ENCODE measurements at regions not wholly inside any gene's neighbourhood (a gene's known extent, or its start where the extent isn't known, plus 50 kb on each side); places are given as distances from the start of the nearest gene placed in this dataset.
"Not testable (repeated sequence)": the region's sequence is repeated elsewhere in the genome, so short reads cannot be mapped to it uniquely, and the experiment has no call there.

- DNase-seq (ENCODE audit: low read depth in 2 of 3, low spot score in 2 of 3) = no peak
These were observed 729.0 kb upstream of the USP15 start for GRCh38 chr12:61531195-61531594.

DNA sequence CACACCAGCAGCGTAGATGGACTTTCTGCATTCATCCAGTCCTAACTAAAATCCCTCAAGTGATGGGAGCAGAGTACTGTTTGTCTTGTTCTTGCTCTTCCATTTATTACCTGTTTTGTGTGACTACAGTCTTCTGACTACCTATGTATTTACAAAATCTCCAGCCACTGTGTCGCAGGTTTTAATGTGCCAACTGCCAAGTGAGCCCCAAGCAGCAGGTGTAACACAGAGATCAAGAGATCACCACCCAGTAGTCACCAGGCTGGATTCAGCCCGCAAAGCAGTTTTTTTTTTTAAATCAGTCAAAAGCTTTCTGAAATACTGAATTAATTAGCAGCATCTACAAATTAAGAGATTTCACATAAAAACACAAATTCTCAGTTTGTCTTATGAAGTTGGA lies 724.1 kb upstream of the USP15 start:
- no peak for DNase-seq (ENCODE audit: low read depth in 2 of 3, low spot score in 2 of 3)

- no peak for DNase-seq (ENCODE audit: low read depth in 2 of 3, low spot score in 2 of 3)
These were observed 723.7 kb upstream of the USP15 start for GRCh38 chr12:61536525-61536924.

GRCh38 chr12:61538951-61539350 lies 721.3 kb upstream of the USP15 start:
- no peak for DNase-seq (ENCODE audit: low read depth in 2 of 3, low spot score in 2 of 3)

DNA sequence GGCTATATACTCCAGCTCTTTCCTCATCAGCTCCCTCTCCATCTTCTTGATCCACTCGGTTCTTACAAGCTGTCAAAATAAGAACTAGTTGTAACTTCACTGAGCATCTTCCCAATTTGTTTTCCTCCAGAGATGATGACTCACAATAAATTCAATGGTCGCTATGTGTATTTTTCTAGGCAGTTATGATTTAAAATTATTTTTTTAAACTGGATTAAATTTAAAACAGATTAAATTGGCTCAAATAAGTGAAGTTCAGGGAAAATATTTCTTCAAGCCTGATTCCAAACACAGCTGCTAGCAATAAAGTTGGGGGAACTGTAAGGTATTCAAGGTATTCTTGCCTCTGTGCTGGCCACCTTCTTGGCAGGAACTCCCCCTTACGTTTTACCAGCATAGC lies 717.7 kb upstream of the USP15 start:
- DNase-seq (ENCODE audit: low read depth in 2 of 3, low spot score in 2 of 3) = no peak

DNA sequence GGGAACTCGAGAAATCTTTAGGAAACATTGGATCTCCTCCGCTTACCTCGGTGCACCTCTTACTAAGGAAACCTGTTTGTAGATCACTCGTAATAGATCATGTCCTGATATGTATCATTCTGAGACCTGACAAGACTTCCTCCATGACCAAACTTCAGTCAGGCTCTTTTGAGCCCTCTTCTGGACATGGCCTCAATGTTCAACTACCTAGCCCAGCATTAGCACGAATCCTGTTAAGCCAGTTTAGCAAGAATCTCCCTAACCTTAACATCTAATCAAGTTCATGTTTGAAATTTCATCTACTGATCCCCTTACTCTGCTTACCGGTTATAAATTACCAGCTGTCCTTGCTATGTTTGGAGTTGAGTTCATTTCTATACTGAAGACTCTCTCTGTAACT lies 713.9 kb upstream of the USP15 start:
- no peak for DNase-seq (ENCODE audit: low read depth in 2 of 3, low spot score in 2 of 3)

GRCh38 chr12:61553091-61553490 lies 707.1 kb upstream of the USP15 start:
- DNase-seq (ENCODE audit: low read depth in 2 of 3, low spot score in 2 of 3) = no peak

DNA sequence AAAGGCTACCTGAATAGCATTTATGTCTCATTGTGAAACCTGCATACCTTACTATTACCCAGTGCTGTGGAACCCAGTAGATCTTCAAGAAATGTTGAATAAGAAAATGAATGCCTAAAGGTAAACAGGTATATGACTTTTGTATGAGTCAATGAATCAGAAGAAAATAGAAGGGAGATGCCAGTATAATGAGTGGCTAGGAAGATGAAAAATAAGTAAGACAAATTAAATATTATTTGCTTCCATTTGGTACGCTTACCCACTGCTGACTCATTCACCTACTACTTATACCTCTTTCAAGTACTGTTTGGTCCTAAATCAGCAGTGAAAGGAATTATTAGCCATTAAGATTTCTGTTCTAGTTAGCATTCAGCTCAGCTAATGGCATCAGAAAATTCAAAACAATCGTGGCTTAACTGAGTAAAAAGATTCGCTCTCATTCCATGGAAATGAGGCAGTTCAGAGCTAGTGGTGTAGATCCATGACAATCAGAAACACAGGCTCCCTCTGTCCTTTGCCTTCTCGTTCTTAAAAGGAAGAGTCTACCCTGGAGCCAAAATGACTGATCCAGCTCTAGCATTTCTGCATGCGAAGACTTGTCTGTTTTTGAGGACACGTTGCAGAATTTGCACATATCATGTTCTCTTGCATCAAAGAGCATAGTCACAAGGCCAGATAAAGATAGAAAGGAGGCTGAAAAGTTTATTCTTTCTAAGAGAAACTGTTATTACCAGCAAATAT lies 705.8 kb upstream of the USP15 start:
- DNase-seq (ENCODE audit: low read depth in 2 of 3, low spot score in 2 of 3) = no peak

- DNase-seq (ENCODE audit: low read depth in 2 of 3, low spot score in 2 of 3) = no peak
These were observed 696.3 kb upstream of the USP15 start for GRCh38 chr12:61563665-61564450.

- DNase-seq (ENCODE audit: low read depth in 2 of 3, low spot score in 2 of 3) = no peak
These were observed 695.7 kb upstream of the USP15 start for GRCh38 chr12:61564466-61564865.

- DNase-seq (ENCODE audit: low read depth in 2 of 3, low spot score in 2 of 3) = no peak
These were observed 694.0 kb upstream of the USP15 start for GRCh38 chr12:61566183-61566582.

DNA sequence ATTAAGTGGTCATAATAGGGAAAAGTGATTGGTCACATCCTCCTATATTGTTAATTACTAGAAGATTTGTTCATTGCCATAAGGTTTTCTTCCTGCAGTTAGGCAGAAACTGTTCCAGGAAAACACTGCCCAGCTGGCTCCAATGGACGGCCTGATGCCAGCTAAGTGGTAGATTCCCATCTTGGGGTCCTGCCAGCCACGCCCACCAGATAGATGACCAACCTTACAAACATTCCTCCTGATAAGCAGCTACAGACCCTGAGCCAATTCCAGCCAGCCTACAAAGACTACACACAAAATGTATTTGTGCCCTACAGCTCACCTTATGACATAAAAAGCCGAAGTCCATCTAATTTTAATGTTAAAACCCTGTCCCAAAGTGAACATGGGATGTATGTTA lies 685.9 kb upstream of the USP15 start:
- DNase-seq (ENCODE audit: low read depth in 2 of 3, low spot score in 2 of 3) = no peak

DNA sequence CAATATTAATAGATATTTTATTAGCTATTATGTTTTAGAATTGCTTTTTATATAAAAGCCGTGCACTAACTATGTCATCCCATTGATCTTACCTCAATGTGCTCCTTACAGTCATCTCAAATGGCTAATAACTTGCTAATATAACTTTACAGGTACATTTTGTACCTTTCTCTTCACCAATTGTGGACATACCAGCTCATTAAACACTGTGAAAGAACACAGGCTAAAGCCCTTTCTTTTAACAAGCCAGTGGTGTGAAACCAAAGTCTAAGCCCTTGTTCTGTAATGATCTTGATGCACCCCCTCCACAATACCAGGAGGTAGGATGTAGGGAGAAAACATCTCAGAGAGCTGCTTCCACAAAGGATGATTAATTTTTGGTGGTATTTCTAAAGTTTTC lies 675.3 kb upstream of the USP15 start:
- no peak for DNase-seq (ENCODE audit: low read depth in 2 of 3, low spot score in 2 of 3)

GRCh38 chr12:61590864-61591263 lies 669.3 kb upstream of the USP15 start:
- not testable (repeated sequence) for DNase-seq (ENCODE audit: low read depth in 2 of 3, low spot score in 2 of 3)

- no peak for DNase-seq (ENCODE audit: low read depth in 2 of 3, low spot score in 2 of 3)
These were observed 650.1 kb upstream of the USP15 start for GRCh38 chr12:61610143-61610542.

DNA sequence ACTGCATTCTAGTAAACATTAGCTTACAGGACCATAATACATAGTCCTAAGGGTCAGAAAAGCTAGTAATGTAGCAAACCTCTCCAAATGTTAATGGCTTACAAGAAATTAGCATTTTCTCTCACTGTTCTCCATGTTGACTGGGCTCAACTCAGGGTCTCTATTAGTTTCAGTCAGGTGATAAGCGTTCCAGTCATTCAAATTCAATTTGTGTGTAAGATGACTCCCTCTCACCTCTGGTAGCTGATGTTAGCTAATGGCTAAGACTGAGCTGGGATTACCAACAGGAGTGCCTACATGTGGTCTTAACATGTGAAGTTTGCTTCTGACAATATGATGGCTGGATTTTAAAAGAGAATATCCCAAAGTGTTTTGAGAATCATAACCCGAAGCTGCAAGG lies 630.5 kb upstream of the USP15 start:
- no peak for DNase-seq (ENCODE audit: low read depth in 2 of 3, low spot score in 2 of 3)

DNA sequence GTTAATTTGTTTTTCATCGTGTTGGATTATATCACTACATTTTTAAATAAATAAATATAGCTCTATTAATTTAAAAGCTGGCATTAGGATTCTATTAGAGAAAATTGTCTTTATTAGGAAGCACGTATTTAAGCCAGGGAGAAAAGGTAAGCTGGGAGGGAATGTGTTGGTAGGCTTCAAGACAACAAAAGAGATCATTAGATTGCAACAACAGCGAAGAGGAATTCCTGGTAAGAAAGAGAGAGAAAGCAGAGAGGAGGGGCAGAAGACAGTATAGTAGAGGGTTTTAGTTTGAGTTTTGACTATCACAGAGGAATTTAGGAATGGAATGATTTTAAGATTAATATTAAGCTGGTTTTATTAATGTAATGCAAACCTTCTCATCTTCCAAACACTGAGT lies 613.6 kb upstream of the USP15 start:
- DNase-seq (ENCODE audit: low read depth in 2 of 3, low spot score in 2 of 3) = no peak

DNA sequence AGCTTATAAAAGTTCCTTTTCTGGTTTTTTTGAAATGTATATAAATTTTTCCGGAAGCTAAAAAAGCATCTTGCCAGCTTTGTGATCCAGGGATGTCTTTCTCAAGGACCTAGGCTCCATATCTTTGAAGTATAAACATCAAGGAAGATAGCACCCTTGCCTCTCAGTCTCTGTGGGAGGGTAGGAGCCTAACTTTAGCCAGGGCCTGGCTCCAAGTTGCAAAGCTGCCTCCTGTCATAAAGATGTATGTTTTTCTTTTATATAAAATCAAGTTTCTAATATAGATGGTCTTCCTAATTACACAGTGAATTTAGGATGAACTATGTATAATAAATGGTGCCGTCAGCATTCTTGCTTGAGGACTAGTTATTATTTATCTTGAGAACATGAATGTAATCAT lies 612.6 kb upstream of the USP15 start:
- DNase-seq (ENCODE audit: low read depth in 2 of 3, low spot score in 2 of 3) = no peak

GRCh38 chr12:61652265-61652664 lies 607.9 kb upstream of the USP15 start:
- DNase-seq (ENCODE audit: low read depth in 2 of 3, low spot score in 2 of 3) = no peak

DNA sequence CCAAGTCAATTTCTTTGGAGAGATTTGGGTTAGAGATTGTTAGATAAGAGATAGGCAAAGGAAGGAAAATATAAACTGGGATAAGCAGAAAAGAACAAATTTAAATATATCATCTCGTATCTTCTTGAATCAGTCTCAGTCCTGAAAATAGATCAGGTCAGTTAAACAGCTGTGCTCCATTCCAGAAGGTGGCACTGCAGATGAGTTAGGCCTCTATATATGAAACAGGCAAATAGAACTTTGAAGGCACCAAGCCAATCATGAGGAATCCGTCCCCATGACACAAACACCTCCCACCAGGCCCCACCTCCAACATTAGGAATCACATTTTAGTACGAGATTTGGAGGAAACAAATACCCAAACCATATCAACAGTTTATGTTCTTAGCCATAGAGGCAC lies 605.5 kb upstream of the USP15 start:
- no peak for DNase-seq (ENCODE audit: low read depth in 2 of 3, low spot score in 2 of 3)

- no peak for DNase-seq (ENCODE audit: low read depth in 2 of 3, low spot score in 2 of 3)
These were observed 605.0 kb upstream of the USP15 start for GRCh38 chr12:61655241-61655640.

DNA sequence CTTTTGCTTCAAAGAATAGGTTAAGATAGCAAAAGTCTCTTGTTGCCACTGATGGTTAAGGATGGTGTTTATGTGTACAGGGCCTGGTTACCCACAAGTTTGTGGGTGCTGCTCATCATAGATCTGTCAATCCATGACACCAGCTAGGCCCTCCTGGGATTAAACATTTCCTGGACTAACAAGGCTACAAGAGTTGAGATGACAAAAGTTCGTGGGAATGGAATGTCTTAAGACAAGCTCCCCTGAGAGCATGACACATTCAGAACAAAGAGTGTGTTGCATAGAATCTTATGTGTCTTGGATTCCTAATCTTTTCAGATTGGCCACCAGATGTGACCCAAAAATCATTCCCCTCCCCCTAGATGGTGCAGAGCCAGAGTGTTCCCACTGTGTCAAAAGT lies 592.5 kb upstream of the USP15 start:
- no peak for DNase-seq (ENCODE audit: low read depth in 2 of 3, low spot score in 2 of 3)

DNA sequence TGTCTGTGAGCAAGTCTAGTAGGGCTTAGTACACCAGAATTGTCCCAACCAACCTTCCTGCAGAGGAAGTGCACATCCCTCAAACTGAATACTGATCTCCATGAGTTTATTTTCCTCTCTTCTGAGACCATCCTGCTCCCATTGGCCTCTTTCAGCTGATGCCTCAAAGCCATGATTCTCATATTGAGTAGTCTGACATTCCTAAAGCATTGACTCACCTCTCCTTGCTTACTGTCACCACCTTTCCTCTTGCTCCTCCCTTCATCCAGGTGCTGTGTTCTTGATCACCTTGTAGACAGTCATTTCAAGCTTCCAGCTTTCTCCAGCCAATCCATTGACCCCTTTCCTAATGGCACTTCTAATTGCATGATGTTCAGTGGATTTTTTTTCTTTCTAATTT lies 583.7 kb upstream of the USP15 start:
- no peak for DNase-seq (ENCODE audit: low read depth in 2 of 3, low spot score in 2 of 3)

Data from activated CD8-positive, alpha-beta memory T cell treated with anti-CD3 and anti-CD28 coated beads for 48 hours (primary cell).